C4-2B (cell line): ENCODE measurements at regions not wholly inside any gene's neighbourhood (a gene's known extent, or its start where the extent isn't known, plus 50 kb on each side); places are given as distances from the start of the nearest gene placed in this dataset.

Experiments used
- H3K27ac ChIP-seq: fragments of 450-650 bp; 2 replicates; pipeline ENCODE4 v1.5.1; 2017
- ZFX ChIP-seq: fragments of 450-650 bp; IDR thresholded peaks from 2 replicates; pipeline ENCODE4 v1.6.1; 2017
- TF ChIP-seq, protein P1 (sequence below): fragments of 450-650 bp; conservative IDR thresholded peaks from 2 replicates; pipeline ENCODE4 v1.5.1; 2017; ENCODE audit warnings: mild to moderate bottlenecking

DNA sequence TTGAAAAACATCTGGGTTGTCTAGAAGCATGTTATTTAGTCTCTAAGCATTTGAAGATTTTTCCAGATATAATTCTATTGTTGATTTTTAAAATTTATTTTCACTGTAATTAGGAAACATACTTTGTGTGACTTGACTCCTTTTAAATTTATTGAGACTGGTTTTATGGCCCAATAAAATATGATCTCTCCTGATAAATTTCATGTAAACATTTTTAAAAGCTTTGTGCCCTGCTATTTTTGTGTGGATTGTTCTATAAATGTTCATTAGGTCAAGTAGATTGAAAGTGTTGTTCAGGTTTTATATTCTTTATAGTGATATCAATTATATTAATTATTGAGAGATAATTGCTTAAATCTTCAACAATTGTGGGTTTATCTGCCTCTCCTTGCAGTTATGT, 105.4 kb downstream of the RFX6 start:
- no peak overlapping the region for H3K27ac ChIP-seq
- TF ChIP-seq, protein P1, sequence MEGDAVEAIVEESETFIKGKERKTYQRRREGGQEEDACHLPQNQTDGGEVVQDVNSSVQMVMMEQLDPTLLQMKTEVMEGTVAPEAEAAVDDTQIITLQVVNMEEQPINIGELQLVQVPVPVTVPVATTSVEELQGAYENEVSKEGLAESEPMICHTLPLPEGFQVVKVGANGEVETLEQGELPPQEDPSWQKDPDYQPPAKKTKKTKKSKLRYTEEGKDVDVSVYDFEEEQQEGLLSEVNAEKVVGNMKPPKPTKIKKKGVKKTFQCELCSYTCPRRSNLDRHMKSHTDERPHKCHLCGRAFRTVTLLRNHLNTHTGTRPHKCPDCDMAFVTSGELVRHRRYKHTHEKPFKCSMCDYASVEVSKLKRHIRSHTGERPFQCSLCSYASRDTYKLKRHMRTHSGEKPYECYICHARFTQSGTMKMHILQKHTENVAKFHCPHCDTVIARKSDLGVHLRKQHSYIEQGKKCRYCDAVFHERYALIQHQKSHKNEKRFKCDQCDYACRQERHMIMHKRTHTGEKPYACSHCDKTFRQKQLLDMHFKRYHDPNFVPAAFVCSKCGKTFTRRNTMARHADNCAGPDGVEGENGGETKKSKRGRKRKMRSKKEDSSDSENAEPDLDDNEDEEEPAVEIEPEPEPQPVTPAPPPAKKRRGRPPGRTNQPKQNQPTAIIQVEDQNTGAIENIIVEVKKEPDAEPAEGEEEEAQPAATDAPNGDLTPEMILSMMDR, result no peak
- no peak for TF ChIP-seq ZFX

DNA sequence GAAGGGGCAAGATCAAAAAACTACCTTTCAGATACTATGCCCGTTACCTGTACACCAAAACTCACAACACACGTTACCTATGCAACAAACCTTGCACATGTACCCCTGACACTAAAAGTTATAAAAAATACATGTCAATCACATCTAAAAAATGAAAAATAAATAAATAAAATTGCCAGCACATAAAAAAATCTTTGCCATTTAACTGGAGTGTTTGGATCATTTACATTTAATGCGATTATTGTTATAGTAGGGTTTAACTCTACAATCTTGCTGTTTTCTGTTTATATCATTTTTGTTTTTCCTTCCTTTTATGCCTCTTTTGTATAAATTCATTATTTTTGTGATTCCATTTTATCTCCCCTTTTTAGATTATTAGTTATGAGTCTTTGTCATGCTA, 106.3 kb downstream of the RFX6 start:
- TF ChIP-seq ZFX, result no peak
- TF ChIP-seq, protein P1, result no peak
- no peak overlapping the region for H3K27ac ChIP-seq

DNA sequence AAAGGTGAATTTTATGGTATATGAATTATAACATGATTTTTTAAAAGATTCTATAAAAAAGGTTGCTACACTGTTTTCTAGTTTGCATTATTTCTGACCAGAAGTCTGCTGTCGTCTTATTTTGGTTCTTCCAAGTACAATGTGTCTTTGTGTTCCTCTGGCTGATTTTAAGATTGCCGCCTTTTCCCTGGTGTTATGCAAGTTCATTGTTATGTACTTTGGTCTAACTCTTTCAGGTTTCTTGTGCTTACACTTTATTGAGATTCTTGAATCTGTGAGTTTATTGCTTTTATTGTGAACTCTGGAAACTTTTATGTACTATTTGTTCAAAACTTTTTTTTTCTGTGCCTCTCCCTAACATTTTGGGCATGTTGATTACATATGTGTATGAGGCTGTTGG, 109.8 kb downstream of the RFX6 start:
- no peak overlapping the region for H3K27ac ChIP-seq
- TF ChIP-seq, protein P1, result no peak
- no peak for TF ChIP-seq ZFX

DNA sequence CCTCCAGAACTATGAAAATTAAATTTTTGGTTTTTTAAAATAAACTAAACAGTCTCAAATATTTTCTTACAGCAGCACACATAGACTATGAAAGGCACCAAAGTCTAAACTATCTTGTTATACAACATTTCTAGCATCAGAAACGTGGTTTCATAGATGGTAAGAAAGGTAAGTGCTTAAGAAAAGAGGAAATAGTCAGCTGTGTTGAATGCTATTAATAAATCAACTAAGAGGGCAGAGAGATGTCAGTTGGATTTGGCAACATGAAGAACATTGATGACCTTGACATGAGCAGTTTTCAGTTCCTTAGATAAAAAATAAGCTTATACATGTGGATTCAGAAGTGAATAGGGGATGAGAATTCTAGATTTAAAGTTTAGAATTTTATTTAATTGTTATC, 113.6 kb downstream of the RFX6 start:
- no peak overlapping the region for H3K27ac ChIP-seq
- no peak for TF ChIP-seq ZFX
- TF ChIP-seq, protein P1, result no peak

DNA sequence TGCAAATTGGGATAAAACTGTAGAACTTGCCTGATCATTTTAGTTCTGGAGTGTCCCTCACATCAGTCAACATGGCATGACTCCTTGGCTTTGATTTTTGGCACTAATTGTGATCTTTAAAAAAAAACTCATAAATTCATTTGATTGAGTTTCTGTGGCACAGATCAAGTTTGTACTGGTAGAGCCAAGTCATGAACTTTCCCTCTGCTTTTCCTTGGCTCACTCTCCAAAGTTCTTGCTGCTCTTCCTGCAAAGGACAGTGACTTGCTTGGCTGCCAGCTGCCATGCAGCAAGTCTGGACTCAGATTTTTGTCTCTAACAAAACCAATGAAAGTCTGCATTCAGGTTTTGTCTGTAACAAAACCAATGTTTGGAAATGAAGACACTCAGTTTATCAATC, 115.5 kb downstream of the RFX6 start:
- H3K27ac ChIP-seq, result no peak overlapping the region
- no peak for TF ChIP-seq ZFX
- TF ChIP-seq, protein P1, result no peak

DNA sequence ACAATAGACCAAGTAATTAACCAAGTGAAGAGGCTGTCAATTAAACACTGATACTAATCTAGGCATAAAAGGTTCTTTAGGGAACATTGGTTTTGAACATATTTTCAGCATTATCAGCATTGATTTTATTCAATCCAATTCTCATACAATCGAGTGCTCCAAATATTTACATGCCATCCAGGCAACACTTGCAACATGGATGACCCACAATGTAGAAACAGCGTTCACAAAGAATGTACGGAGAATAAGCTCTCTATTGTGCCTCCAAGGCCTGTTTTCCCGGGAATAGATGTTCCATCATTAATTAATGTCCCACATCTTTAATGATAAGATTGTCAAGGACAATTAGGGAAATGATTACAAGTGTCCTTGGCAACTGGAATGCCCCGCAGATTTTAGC, 117.4 kb downstream of the RFX6 start:
- no peak overlapping the region for H3K27ac ChIP-seq
- TF ChIP-seq ZFX, result no peak
- TF ChIP-seq, protein P1, result no peak

DNA sequence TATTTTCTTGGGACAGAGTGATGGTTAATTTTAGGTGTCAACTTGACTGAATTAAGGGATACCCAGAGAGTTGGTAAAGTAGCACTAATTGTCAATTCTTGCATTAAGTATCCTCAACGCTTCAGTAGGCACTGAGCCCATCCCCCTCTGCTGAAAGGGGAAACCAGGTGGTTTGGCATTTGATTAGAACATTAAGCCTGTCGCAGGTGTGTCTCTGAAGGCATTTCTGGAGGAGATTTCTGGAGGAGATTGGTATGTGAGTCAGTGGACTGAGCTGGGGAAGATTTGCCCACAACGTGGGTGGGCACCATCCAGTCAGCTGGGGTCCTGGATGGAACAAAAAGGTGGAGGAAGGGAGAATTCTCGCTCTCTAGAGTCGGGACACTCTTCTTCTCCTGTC, 119.8 kb downstream of the RFX6 start:
- no peak overlapping the region for H3K27ac ChIP-seq
- TF ChIP-seq ZFX, result no peak
- TF ChIP-seq, protein P1, result no peak
